B cell (primary cell): ENCODE measurements at regions not wholly inside any gene's neighbourhood (a gene's known extent, or its start where the extent isn't known, plus 50 kb on each side); places are given as distances from the start of the nearest gene placed in this dataset.

Experiments
- CTCF ChIP-seq: fragments of 200-600 bp; IDR thresholded peaks from one replicate; pipeline ENCODE4 v1.8.0; 2022; ENCODE audit warnings: antibody characterized with exemption, mild to moderate bottlenecking
- EZH2 ChIP-seq: IDR thresholded peaks from 2 replicates; pipeline ENCODE4 v1.6.1; 2012; ENCODE audit warnings: borderline replicate concordance, low read depth, mild to moderate bottlenecking, moderate library complexity, low read length; ENCODE audit not compliant: insufficient read depth, poor library complexity, severe bottlenecking

GRCh38 chr6:9699888-9700287 lies 715.0 kb downstream of the TFAP2A start:
- no peak for TF ChIP-seq CTCF
- no peak for TF ChIP-seq EZH2
